ENCODE measurements at regions not wholly inside any gene's neighbourhood (a gene's known extent, or its start where the extent isn't known, plus 50 kb on each side); places are given as distances from the start of the nearest gene placed in this dataset.

- no peak overlapping the region for H3K4me3 ChIP-seq (ENCODE audit: low read depth, low read length)
- DNase-seq (ENCODE audit: low read depth) = no peak
Measured at GRCh38 chr10:36303896-36304295, 661.8 kb upstream of the FZD8 start.

- H3K4me3 ChIP-seq (ENCODE audit: low read depth, low read length) = no peak overlapping the region
- DNase-seq (ENCODE audit: low read depth) = no peak
Measured at GRCh38 chr10:36302086-36302485, 660.0 kb upstream of the FZD8 start.

- no peak for DNase-seq (ENCODE audit: low read depth)
- H3K4me3 ChIP-seq (ENCODE audit: low read depth, low read length) = no peak overlapping the region
Measured at GRCh38 chr10:36301539-36301938, 659.4 kb upstream of the FZD8 start.

- no peak overlapping the region for H3K4me3 ChIP-seq (ENCODE audit: low read depth, low read length)
- DNase-seq (ENCODE audit: low read depth) = no peak
Measured at GRCh38 chr10:36301139-36301538, 659.0 kb upstream of the FZD8 start.

GRCh38 chr10:36283827-36284226, 641.7 kb upstream of the FZD8 start:
- DNase-seq (ENCODE audit: low read depth) = no peak
- H3K4me3 ChIP-seq (ENCODE audit: low read depth, low read length) = no peak overlapping the region

GRCh38 chr10:36281831-36282331, 639.8 kb upstream of the FZD8 start:
- H3K4me3 ChIP-seq (ENCODE audit: low read depth, low read length) = no peak overlapping the region
- peak; percentile 41 for DNase-seq (ENCODE audit: low read depth)

- DNase-seq (ENCODE audit: low read depth) = no peak
- H3K4me3 ChIP-seq (ENCODE audit: low read depth, low read length) = no peak overlapping the region
Measured at GRCh38 chr10:36280890-36281499, 638.9 kb upstream of the FZD8 start.

- no peak for DNase-seq (ENCODE audit: low read depth)
- no peak overlapping the region for H3K4me3 ChIP-seq (ENCODE audit: low read depth, low read length)
Measured at GRCh38 chr10:36280321-36280741, 638.2 kb upstream of the FZD8 start.

GRCh38 chr10:36278176-36278575, 636.1 kb upstream of the FZD8 start:
- no peak for DNase-seq (ENCODE audit: low read depth)
- H3K4me3 ChIP-seq (ENCODE audit: low read depth, low read length) = no peak overlapping the region

- DNase-seq (ENCODE audit: low read depth) = no peak
- no peak overlapping the region for H3K4me3 ChIP-seq (ENCODE audit: low read depth, low read length)
Measured at GRCh38 chr10:36277459-36277858, 635.4 kb upstream of the FZD8 start.

- peak; percentile 22 for DNase-seq (ENCODE audit: low read depth)
- H3K4me3 ChIP-seq (ENCODE audit: low read depth, low read length) = no peak overlapping the region
Measured at GRCh38 chr10:36271627-36272340, 629.7 kb upstream of the FZD8 start.

GRCh38 chr10:36269222-36269621, 627.1 kb upstream of the FZD8 start:
- DNase-seq (ENCODE audit: low read depth) = no peak
- H3K4me3 ChIP-seq (ENCODE audit: low read depth, low read length) = no peak overlapping the region

- DNase-seq (ENCODE audit: low read depth) = no peak
- no peak overlapping the region for H3K4me3 ChIP-seq (ENCODE audit: low read depth, low read length)
Measured at GRCh38 chr10:36266923-36267322, 624.8 kb upstream of the FZD8 start.

GRCh38 chr10:36265741-36266140, 623.6 kb upstream of the FZD8 start:
- H3K4me3 ChIP-seq (ENCODE audit: low read depth, low read length) = no peak overlapping the region

GRCh38 chr10:36263871-36264270, 621.8 kb upstream of the FZD8 start:
- H3K4me3 ChIP-seq (ENCODE audit: low read depth, low read length) = no peak overlapping the region
- DNase-seq (ENCODE audit: low read depth) = no peak

More at GRCh38 chr10:36265741-36266140, 623.6 kb upstream of the FZD8 start:
- no peak for DNase-seq (ENCODE audit: low read depth)

- H3K4me3 ChIP-seq (ENCODE audit: low read depth, low read length) = no peak overlapping the region
- DNase-seq (ENCODE audit: low read depth) = peak; percentile 82
Measured at GRCh38 chr10:36256948-36257356, 614.9 kb upstream of the FZD8 start.

GRCh38 chr10:36256166-36256565, 614.1 kb upstream of the FZD8 start:
- H3K4me3 ChIP-seq (ENCODE audit: low read depth, low read length) = no peak overlapping the region
- DNase-seq (ENCODE audit: low read depth) = peak; percentile 93

- DNase-seq (ENCODE audit: low read depth) = peak; percentile 69
Measured at GRCh38 chr10:36254199-36254598, 612.1 kb upstream of the FZD8 start.

GRCh38 chr10:36253731-36254130, 611.6 kb upstream of the FZD8 start:
- no peak overlapping the region for H3K4me3 ChIP-seq (ENCODE audit: low read depth, low read length)
- DNase-seq (ENCODE audit: low read depth) = peak; percentile 17

More at GRCh38 chr10:36254199-36254598, 612.1 kb upstream of the FZD8 start:
- no peak overlapping the region for H3K4me3 ChIP-seq (ENCODE audit: low read depth, low read length)

GRCh38 chr10:36251068-36251467, 609.0 kb upstream of the FZD8 start:
- H3K4me3 ChIP-seq (ENCODE audit: low read depth, low read length) = no peak overlapping the region
- DNase-seq (ENCODE audit: low read depth) = no peak

All from skeletal muscle cell (primary cell).